ENCODE measurements at regions not wholly inside any gene's neighbourhood (a gene's known extent, or its start where the extent isn't known, plus 50 kb on each side); places are given as distances from the start of the nearest gene placed in this dataset.

DNA sequence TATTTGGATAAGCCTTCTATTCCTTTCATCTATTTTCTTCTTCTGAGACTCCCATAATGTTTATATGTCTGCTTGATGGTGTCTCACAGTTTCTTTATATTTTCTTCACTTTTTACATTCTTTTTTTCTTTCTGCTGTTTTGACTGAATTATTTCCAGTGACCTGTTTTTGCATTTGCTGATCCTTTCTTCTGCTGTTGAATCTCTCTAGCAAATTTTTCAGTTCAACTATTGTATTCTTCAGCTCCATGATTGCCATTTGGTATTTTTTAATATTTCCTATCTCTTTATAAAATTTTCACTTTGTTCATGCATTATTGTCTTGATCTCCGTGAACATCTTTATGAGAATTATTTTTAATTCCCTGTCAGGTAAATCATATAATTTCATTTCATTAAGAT, 122.3 kb upstream of the ST6GALNAC5 start:
- no peak for FAIRE-seq
- TF ChIP-seq, protein P1, sequence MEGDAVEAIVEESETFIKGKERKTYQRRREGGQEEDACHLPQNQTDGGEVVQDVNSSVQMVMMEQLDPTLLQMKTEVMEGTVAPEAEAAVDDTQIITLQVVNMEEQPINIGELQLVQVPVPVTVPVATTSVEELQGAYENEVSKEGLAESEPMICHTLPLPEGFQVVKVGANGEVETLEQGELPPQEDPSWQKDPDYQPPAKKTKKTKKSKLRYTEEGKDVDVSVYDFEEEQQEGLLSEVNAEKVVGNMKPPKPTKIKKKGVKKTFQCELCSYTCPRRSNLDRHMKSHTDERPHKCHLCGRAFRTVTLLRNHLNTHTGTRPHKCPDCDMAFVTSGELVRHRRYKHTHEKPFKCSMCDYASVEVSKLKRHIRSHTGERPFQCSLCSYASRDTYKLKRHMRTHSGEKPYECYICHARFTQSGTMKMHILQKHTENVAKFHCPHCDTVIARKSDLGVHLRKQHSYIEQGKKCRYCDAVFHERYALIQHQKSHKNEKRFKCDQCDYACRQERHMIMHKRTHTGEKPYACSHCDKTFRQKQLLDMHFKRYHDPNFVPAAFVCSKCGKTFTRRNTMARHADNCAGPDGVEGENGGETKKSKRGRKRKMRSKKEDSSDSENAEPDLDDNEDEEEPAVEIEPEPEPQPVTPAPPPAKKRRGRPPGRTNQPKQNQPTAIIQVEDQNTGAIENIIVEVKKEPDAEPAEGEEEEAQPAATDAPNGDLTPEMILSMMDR (IDR thresholded peaks at IDR 0.05; ENCODE audit: insufficient read depth, missing control alignments) = no peak

DNA sequence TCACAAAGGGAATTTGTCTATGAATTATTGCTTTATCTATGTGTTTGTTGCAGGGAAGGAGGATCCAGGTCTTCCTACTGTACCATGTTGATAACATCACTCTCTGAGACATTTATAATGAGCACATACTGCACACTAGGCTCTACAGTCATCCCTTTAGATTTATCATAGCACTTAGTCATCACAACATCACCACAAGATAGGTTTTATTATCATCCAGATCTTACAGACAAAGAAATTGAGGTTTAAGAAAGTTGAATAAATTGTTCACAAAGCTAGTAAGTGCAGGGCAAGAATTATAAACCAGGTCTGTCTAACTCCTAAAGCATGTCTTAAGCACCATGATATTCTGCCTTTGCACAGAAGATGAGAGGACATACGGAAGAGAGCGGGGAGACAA, 121.1 kb upstream of the ST6GALNAC5 start:
- FAIRE-seq = no peak
- DNase-seq (ENCODE audit: insufficient read length, low spot score) = no peak

More for the DNA sequence above, 122.3 kb upstream of the ST6GALNAC5 start:
- DNase-seq (ENCODE audit: insufficient read length, low spot score) = no peak

DNA sequence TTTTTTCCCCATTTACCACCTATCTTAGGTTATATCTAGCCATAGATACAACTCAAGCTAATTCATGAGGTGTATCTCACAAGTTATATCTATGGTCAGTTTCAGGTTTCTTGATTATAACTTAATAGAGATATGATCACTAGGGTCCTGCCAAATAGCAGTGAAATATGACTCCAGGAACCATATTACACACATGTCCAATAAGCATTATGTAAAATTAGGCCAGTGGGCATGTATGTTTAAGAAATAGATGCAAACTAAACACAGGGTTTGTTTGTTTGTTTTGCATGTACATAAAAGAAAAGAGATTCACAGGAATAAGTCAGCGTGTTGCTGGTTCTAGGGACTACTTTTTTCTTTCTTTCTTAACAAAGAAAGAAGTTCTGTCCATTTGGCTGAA, 112.5 kb upstream of the ST6GALNAC5 start:
- FAIRE-seq (no peak), DNase-seq (ENCODE audit: insufficient read length, low spot score) (no peak)
- TF ChIP-seq, protein P1 (IDR thresholded peaks at IDR 0.05; ENCODE audit: insufficient read depth, missing control alignments) = no peak

More for the DNA sequence above, 121.1 kb upstream of the ST6GALNAC5 start:
- TF ChIP-seq, protein P1 (IDR thresholded peaks at IDR 0.05; ENCODE audit: insufficient read depth, missing control alignments) = no peak

DNA sequence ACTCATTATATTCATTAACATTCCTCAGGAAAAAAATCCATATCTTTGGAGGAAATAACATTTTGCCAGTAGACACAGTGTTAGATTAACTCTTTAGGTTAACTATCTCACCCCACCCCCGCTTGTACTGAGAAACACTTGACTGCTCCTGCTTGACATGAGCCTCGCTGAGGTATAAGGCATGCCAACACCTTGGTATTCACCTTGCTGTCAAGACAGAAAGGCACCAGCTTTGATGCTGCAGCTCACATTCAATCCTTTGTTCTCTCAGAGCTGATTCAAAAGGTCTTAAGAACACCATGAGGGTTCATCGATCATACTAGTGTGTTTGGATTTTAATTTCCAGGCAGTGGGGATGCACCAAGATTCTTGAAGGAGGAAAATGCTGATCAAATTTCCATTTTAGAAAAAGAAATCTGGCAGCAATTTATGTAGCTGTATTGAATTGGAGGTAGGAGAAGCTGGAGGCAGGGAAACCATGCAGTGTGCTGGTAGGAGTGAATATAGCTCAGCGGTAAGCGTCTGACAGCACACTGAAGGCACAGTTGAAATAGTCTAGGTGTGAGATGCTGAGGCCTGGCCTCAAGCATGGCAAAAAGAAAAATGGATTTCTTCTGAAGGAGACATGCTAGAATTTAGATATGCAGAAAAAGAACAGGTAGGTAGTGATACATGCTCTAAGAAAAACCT, 108.0 kb upstream of the ST6GALNAC5 start:
- TF ChIP-seq, protein P1 (IDR thresholded peaks at IDR 0.05; ENCODE audit: insufficient read depth, missing control alignments) = no peak
- DNase-seq (ENCODE audit: insufficient read length, low spot score) (no peak), FAIRE-seq (no peak)

DNA sequence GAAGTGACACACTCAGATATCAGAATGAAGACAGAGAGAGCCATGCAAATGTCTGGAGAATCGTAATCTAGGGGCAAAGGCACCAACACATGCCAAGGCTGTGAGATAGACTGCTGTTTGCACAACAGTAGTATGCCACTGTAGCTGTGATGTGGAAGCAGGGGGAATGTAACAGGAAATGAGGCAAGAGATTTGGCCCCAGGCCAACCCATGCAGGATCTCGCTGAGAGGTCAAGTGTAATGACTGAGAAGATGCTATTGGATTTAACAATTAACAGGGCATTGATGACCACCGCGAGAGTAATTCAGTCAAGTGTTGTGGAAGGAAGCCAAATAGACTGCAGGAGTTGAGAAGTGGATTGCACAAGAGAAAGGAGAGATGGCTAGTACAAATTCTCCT, 107.3 kb upstream of the ST6GALNAC5 start:
- no peak for DNase-seq (ENCODE audit: insufficient read length, low spot score)
- TF ChIP-seq, protein P1 (IDR thresholded peaks at IDR 0.05; ENCODE audit: insufficient read depth, missing control alignments) = no peak
- no peak for FAIRE-seq

DNA sequence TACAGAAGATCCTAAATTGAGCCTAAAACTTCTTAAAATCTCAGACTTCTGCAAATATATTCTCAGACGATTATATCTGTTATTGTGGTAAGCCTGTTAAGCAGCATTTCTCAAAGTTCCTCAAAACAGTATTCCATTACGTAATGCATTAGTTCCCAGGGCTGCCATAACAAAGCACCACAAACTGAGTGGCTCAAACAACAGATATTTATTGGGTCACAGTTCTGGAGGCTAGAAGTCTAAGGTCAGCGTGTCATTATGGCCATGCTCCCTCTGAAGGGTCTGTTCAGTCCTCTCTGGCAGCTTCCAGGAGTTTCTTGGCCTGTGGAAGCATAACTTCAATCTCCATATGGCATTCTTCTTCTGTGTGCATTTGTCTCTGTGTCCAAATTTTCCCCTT, 103.5 kb upstream of the ST6GALNAC5 start:
- DNase-seq (ENCODE audit: insufficient read length, low spot score) (no peak), FAIRE-seq (no peak)
- TF ChIP-seq, protein P1 (IDR thresholded peaks at IDR 0.05; ENCODE audit: insufficient read depth, missing control alignments) = no peak

DNA sequence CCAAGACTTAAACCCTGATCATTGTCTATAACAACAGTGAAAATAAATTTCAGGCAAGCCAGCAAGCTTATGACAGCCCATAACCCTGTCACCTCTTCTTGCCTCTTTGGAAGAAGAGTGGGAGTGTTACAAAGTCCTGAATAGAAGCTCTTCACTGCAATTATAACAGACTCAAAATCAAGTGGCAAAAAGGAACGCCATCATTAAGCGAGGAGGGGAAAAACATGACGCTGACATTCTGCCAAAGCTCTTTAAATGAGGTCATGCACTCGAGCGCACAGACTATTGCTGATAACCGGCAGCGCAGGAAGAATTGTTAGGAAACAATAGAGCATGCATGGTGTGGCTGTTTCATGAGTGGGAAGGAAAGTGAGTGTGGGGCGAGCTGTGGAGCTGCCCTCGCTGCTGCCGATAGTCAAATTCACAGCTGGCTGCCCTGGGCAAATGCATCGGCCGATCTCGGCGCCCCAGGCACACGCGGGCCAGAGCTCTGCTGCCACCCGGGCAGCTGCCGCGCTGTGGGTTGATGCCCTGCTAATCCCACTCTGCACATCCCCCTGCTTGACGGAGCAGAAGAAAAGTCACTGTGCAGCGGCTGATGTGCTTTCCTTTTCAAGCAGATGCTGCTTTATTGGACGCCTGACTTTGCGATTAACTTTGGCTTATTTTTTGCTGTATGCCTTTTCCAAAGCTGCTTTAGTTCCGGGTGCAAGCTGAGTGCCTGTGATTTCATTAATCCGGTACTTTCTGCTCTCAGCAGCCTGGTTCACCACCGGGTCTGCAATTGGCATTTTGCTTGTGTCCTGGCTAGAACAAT, 102.4 kb upstream of the ST6GALNAC5 start:
- TF ChIP-seq, protein P1 (IDR thresholded peaks at IDR 0.05; ENCODE audit: insufficient read depth, missing control alignments) = no peak
- DNase-seq (ENCODE audit: insufficient read length, low spot score) (peak; percentile 26), FAIRE-seq (no peak)
